GM21367 (cell line): ENCODE measurements at regions not wholly inside any gene's neighbourhood (a gene's known extent, or its start where the extent isn't known, plus 50 kb on each side); places are given as distances from the start of the nearest gene placed in this dataset.

Experiments used
- ATAC-seq: cut with Tn5 transposase; IDR thresholded peaks from one replicate; pipeline ENCODE4 v1.9.1; 2021; ENCODE audit not compliant: unreplicated experiment

- no peak for ATAC-seq
These were observed 353.5 kb upstream of the IL12A start for GRCh38 chr3:159635047-159635641.

DNA sequence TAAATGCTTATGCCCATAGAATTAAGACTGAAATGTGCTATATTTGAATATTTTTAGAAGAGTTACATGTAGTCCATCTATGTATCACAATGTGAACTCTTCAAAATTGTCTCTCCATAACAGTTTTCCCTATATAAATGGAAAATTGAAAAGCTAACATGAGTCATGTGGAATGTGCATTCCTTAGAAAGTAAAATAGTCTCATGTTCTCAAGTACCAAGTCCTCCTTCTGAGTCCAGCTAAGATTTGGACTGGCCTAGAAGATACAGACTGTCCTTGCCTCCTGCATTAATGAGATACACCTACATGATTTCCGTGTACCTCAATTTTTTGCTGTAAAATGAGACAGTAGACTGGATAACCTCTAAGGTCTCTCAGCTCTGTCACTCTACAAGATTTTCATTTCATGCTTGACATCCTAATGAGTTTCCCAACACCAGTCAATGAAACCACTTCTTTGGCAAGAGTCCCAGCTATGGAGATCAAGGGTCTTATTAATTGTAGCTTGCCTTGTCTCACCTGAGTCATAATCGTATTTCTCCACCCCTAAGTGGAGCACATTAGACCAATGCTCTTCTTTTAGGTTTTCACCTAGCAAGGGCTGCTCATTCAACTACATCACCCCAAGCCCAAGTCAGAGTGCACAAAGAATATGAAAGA is 350.6 kb upstream of the IL12A start:
- ATAC-seq = no peak

GRCh38 chr3:159640225-159640624 is 348.4 kb upstream of the IL12A start:
- ATAC-seq = no peak

- ATAC-seq = no peak
These were observed 345.2 kb upstream of the IL12A start for GRCh38 chr3:159643406-159643805.

DNA sequence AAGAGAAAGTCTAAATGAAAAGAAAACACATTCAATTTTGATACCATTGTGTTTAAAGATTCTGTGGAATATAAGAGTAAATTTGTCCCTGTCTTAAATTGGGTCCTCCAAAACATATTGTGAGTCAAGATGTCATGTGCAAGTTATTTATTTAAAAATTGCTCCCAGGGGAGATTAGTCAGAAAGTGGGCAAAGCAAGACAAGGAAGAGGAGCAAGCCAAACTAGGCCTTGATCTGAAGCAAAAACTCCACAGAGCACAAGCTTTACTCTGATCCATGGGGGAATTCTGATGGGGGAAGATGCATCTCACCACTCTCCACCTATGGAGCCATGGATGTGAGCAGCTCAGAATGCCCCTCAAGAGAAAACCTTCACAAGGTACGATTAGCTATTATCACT is 342.8 kb upstream of the IL12A start:
- ATAC-seq = no peak

- ATAC-seq = no peak
These were observed 338.7 kb upstream of the IL12A start for GRCh38 chr3:159649951-159650350.

DNA sequence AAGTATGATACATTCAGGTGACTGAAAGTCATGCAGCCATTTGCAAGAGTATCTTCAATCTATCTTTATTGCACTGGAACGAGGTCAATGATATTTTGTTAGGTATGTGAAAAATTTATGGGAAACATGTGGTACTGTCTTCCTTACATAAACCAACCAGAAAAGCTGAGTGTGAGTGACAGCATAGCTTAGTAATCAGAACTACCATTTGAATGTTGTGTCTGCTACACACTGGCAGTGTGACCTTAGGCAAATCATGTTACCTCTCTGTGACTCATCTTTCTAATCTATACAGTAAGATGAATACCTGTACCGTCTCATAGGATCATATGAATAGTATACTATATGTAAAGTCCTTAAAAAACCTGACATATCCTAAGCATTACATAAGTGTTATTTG is 337.9 kb upstream of the IL12A start:
- no peak for ATAC-seq

- ATAC-seq = no peak
These were observed 336.2 kb upstream of the IL12A start for GRCh38 chr3:159652452-159652851.

- no peak for ATAC-seq
These were observed 334.2 kb upstream of the IL12A start for GRCh38 chr3:159654183-159655134.

- ATAC-seq = no peak
These were observed 333.4 kb upstream of the IL12A start for GRCh38 chr3:159655202-159655601.

DNA sequence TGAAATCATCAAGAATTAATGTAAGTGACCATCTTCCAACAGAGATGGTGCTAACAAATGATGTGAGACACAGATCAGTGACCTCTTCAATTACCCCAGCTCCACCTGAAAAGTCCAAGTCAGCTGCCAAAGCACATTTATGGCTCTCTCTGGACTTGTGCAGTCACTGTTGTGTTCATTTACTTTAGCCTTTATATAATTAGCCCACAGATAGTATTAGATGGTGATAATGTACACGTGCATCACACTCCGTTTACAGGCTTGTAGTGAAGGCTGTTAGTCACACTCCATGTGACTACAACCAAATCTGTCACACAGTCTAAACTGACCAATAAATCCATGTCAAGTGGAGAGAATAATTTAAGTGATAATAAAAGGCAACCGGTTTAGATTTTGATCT is 331.5 kb upstream of the IL12A start:
- ATAC-seq = no peak

- no peak for ATAC-seq
These were observed 331.0 kb upstream of the IL12A start for GRCh38 chr3:159657629-159658028.

GRCh38 chr3:159660326-159660725 is 328.3 kb upstream of the IL12A start:
- ATAC-seq = no peak

GRCh38 chr3:159660901-159661300 is 327.7 kb upstream of the IL12A start:
- no peak for ATAC-seq

- ATAC-seq = no peak
These were observed 326.1 kb upstream of the IL12A start for GRCh38 chr3:159662549-159662948.

DNA sequence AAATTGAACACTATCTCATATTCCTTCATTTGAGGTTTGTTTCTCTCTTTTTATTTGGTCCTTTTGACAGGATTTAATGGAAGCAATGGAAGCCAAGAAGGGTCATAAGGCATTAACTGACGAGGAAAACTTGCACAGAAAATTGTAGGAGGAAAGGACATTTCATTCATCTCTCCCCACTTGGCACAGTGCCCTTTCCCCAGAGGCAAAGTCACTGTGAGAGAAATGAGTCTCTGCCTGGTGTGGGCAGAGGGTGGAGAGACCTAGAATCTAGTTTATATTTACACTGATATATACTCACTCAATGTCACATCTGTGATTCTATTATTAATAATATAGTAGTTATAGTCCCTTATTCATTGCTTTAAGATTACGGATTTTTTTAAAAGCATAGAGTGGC is 324.6 kb upstream of the IL12A start:
- ATAC-seq = no peak

- ATAC-seq = no peak
These were observed 324.0 kb upstream of the IL12A start for GRCh38 chr3:159664653-159665052.

- no peak for ATAC-seq
These were observed 321.4 kb upstream of the IL12A start for GRCh38 chr3:159667261-159667660.

- no peak for ATAC-seq
These were observed 320.2 kb upstream of the IL12A start for GRCh38 chr3:159668461-159668860.

DNA sequence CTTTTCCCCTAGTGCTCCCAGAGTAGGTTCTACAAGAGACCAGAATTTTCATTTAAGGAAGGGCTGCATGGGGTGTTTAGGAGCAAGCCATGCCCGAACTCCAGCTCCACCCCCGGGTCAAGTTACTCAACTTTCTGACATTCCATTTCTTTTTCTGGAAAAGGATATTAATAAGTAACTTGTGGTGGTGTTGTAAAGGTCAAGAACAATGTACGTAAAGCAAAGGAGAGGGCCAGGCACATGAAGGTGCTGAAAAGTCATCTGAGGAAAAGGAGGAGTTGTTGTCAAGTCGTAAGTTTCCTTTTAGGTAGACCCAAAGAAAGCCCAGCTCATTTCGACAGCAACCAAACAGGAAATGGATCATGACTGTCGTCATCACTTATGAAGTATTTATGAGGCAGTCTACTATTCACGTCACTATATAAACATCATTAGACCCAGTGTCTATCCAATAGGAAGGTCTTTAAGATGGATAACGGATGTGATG is 319.6 kb upstream of the IL12A start:
- no peak for ATAC-seq

DNA sequence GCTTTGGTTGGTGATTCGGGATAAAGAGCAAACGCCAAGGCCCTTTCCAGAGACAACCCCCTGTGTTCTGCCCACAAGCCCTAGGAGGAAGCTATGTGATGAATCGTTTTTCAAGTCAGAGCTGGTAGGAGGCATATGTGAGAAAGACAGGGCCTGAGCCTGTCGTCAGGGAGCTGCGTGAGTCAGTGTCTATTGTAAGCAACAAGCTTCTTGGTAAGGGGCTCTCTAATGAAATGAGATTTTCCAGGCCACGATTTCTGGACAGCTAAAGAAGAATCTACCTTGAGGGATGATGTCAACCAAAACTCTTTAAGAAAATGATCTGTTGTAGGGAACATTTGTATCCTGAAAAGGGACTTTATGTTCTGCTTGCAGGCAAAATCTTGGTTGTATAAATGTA is 318.9 kb upstream of the IL12A start:
- no peak for ATAC-seq
